ENCODE measurements at regions not wholly inside any gene's neighbourhood (a gene's known extent, or its start where the extent isn't known, plus 50 kb on each side); places are given as distances from the start of the nearest gene placed in this dataset.

- H3K36me3 Mint-ChIP-seq (ENCODE audit: insufficient read depth, unreplicated experiment): no peaks in the 10 kb centered on the region
- CTCF ChIA-PET: interaction anchor here (0.9 to 1.6 kb wide), 2 partner anchors 35 to 211 kb away, joined by 3 to 5 read pairs; no protein-coding TSS in a partner anchor
- H3K27me3 Mint-ChIP-seq (ENCODE audit: insufficient read depth, unreplicated experiment): no peaks in the 10 kb centered on the region
- H3K9me3 Mint-ChIP-seq (ENCODE audit: unreplicated experiment): no peaks in the 10 kb centered on the region
- H3K4me1 Mint-ChIP-seq (ENCODE audit: insufficient read depth, unreplicated experiment): no peaks in the 10 kb centered on the region
- H3K27ac Mint-ChIP-seq (ENCODE audit: low read depth, unreplicated experiment): no peak overlapping the region
- TF ChIP-seq, protein P1, sequence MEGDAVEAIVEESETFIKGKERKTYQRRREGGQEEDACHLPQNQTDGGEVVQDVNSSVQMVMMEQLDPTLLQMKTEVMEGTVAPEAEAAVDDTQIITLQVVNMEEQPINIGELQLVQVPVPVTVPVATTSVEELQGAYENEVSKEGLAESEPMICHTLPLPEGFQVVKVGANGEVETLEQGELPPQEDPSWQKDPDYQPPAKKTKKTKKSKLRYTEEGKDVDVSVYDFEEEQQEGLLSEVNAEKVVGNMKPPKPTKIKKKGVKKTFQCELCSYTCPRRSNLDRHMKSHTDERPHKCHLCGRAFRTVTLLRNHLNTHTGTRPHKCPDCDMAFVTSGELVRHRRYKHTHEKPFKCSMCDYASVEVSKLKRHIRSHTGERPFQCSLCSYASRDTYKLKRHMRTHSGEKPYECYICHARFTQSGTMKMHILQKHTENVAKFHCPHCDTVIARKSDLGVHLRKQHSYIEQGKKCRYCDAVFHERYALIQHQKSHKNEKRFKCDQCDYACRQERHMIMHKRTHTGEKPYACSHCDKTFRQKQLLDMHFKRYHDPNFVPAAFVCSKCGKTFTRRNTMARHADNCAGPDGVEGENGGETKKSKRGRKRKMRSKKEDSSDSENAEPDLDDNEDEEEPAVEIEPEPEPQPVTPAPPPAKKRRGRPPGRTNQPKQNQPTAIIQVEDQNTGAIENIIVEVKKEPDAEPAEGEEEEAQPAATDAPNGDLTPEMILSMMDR (IDR thresholded peaks at IDR 0.05; ENCODE audit: unreplicated experiment): no peak
- POLR2A ChIA-PET: no interaction called here
- DNase-seq (ENCODE audit: unreplicated experiment): no peak
- BruUV-seq (replicated peaks): no TSS peak
- H3K4me3 Mint-ChIP-seq (ENCODE audit: unreplicated experiment): no peak overlapping the region
- intact Hi-C loops (cut with micrococcal nuclease): no loop called here
These were observed 210.1 kb upstream of the STK17B start for GRCh38 chr2:196381464-196381863.

GRCh38 chr2:196383799-196384198, 212.4 kb upstream of the STK17B start:
- POLR2A ChIA-PET: no interaction called here
- no peaks in the 10 kb centered on the region for H3K27me3 Mint-ChIP-seq (ENCODE audit: insufficient read depth, unreplicated experiment)
- no peak overlapping the region for H3K27ac Mint-ChIP-seq (ENCODE audit: low read depth, unreplicated experiment)
- BruUV-seq (replicated peaks): no TSS peak
- no peak for DNase-seq (ENCODE audit: unreplicated experiment)
- TF ChIP-seq, protein P1 (IDR thresholded peaks at IDR 0.05; ENCODE audit: unreplicated experiment): no peak
- CTCF ChIA-PET: interaction anchor here (0.6 to 0.9 kb wide), 2 partner anchors 16 to 506 kb away, joined by 3 to 4 read pairs; no protein-coding TSS in a partner anchor
- H3K9me3 Mint-ChIP-seq (ENCODE audit: unreplicated experiment): no peaks in the 10 kb centered on the region
- intact Hi-C loops (cut with micrococcal nuclease): no loop called here
- no peaks in the 10 kb centered on the region for H3K4me1 Mint-ChIP-seq (ENCODE audit: insufficient read depth, unreplicated experiment)
- no peaks in the 10 kb centered on the region for H3K36me3 Mint-ChIP-seq (ENCODE audit: insufficient read depth, unreplicated experiment)
- no peak overlapping the region for H3K4me3 Mint-ChIP-seq (ENCODE audit: unreplicated experiment)

DNA sequence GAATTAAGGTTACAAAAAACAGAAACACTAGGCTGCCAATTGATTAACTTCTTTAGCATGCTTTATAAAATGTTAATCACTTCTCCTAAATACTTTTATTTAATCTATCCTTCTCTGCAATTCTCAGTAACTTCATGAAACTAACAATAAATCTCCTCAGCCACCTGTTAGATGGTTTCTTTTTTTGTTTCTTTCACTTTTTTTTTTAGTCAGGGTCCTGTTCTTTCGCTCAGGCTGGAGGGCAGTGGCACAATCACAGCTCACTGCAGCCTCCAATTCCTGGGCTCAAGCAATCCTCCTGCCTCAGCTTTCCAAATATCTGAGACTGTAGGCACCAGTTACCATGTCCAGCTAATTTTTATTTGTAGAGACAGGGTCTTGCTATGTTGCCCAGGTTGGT, 213.4 kb upstream of the STK17B start:
- no TSS peak for BruUV-seq (replicated peaks)
- no peaks in the 10 kb centered on the region for H3K4me1 Mint-ChIP-seq (ENCODE audit: insufficient read depth, unreplicated experiment)

GRCh38 chr2:196389670-196390069, 218.3 kb upstream of the STK17B start:
- Mint-ChIP-seq H3K27me3 (ENCODE audit: insufficient read depth, unreplicated experiment) (no peaks in the 10 kb centered on the region), H3K27ac (ENCODE audit: low read depth, unreplicated experiment) (no peak overlapping the region), H3K36me3 (ENCODE audit: insufficient read depth, unreplicated experiment) (peaks cover 9% of the 10 kb centered on the region), H3K4me3 (ENCODE audit: unreplicated experiment) (no peak overlapping the region), H3K9me3 (ENCODE audit: unreplicated experiment) (peaks cover 10% of the 10 kb centered on the region), H3K4me1 (ENCODE audit: insufficient read depth, unreplicated experiment) (no peaks in the 10 kb centered on the region)
- ChIA-PET CTCF (interaction anchor here (0.6 kb wide), 2 partner anchors 10 to 277 kb away, joined by 3 read pairs; no protein-coding TSS in a partner anchor), POLR2A (no interaction called here)
- intact Hi-C loops (cut with micrococcal nuclease): no loop called here
- DNase-seq (ENCODE audit: unreplicated experiment): no peak
- TF ChIP-seq, protein P1 (IDR thresholded peaks at IDR 0.05; ENCODE audit: unreplicated experiment): no peak
- no TSS peak for BruUV-seq (replicated peaks)

More for the DNA sequence above, 213.4 kb upstream of the STK17B start:
- CTCF ChIA-PET: interaction anchor here (0.6 to 0.9 kb wide), 3 partner anchors 15 to 69 kb away, joined by 3 to 5 read pairs (median 4); no protein-coding TSS in a partner anchor
- H3K27ac Mint-ChIP-seq (ENCODE audit: low read depth, unreplicated experiment): no peak overlapping the region
- intact Hi-C loops (cut with micrococcal nuclease): no loop called here
- TF ChIP-seq, protein P1 (IDR thresholded peaks at IDR 0.05; ENCODE audit: unreplicated experiment): no peak
- no peaks in the 10 kb centered on the region for H3K9me3 Mint-ChIP-seq (ENCODE audit: unreplicated experiment)
- no peak for DNase-seq (ENCODE audit: unreplicated experiment)
- no peaks in the 10 kb centered on the region for H3K27me3 Mint-ChIP-seq (ENCODE audit: insufficient read depth, unreplicated experiment)
- no peaks in the 10 kb centered on the region for H3K36me3 Mint-ChIP-seq (ENCODE audit: insufficient read depth, unreplicated experiment)
- H3K4me3 Mint-ChIP-seq (ENCODE audit: unreplicated experiment): no peak overlapping the region
- POLR2A ChIA-PET: no interaction called here
